Right kidney (tissue), 1 donor: ENCODE measurements at regions not wholly inside any gene's neighbourhood (a gene's known extent, or its start where the extent isn't known, plus 50 kb on each side); places are given as distances from the start of the nearest gene placed in this dataset.
"Not testable (repeated sequence)": the region's sequence is repeated elsewhere in the genome, so short reads cannot be mapped to it uniquely, and the experiment has no call there.

Experiments
- DNase-seq: peaks from one replicate; pipeline ENCODE4 v3.0.0-alpha.2; 2016

GRCh38 chr4:145295547-145295946, 115.2 kb upstream of the OTUD4 start:
- no peak for DNase-seq

GRCh38 chr4:145295122-145295521, 114.7 kb upstream of the OTUD4 start:
- no peak for DNase-seq

- DNase-seq: no peak
These were observed 113.3 kb upstream of the OTUD4 start for GRCh38 chr4:145293658-145294057.

- no peak for DNase-seq
These were observed 110.6 kb upstream of the OTUD4 start for GRCh38 chr4:145290955-145291354.

- no peak for DNase-seq
These were observed 109.2 kb upstream of the OTUD4 start for GRCh38 chr4:145289403-145290076.

GRCh38 chr4:145287351-145287750, 107.0 kb upstream of the OTUD4 start:
- DNase-seq: no peak

- DNase-seq: no peak
These were observed 105.5 kb upstream of the OTUD4 start for GRCh38 chr4:145285928-145286327.

- no peak for DNase-seq
These were observed 103.5 kb upstream of the OTUD4 start for GRCh38 chr4:145283909-145284308.

GRCh38 chr4:145281951-145282350, 101.6 kb upstream of the OTUD4 start:
- DNase-seq: no peak

- DNase-seq: no peak
These were observed 100.8 kb upstream of the OTUD4 start for GRCh38 chr4:145281224-145281623.

GRCh38 chr4:145280541-145280940, 100.2 kb upstream of the OTUD4 start:
- no peak for DNase-seq

GRCh38 chr4:145279122-145279960, 99.0 kb upstream of the OTUD4 start:
- DNase-seq: no peak

- no peak for DNase-seq
These were observed 98.1 kb upstream of the OTUD4 start for GRCh38 chr4:145278341-145279121.

- DNase-seq: no peak
These were observed 96.6 kb upstream of the OTUD4 start for GRCh38 chr4:145277011-145277410.

- no peak for DNase-seq
These were observed 95.7 kb upstream of the OTUD4 start for GRCh38 chr4:145276050-145276449.

- no peak for DNase-seq
These were observed 90.8 kb upstream of the OTUD4 start for GRCh38 chr4:145271194-145271593.

- DNase-seq: no peak
These were observed 86.5 kb upstream of the OTUD4 start for GRCh38 chr4:145266881-145267280.

GRCh38 chr4:145260091-145260490, 79.7 kb upstream of the OTUD4 start:
- DNase-seq: no peak

- not testable (repeated sequence) for DNase-seq
These were observed 74.9 kb upstream of the OTUD4 start for GRCh38 chr4:145255311-145255710.

GRCh38 chr4:145252190-145252589, 71.8 kb upstream of the OTUD4 start:
- no peak for DNase-seq

- DNase-seq: no peak
These were observed 71.0 kb upstream of the OTUD4 start for GRCh38 chr4:145251391-145251790.

GRCh38 chr4:145248971-145249370, 68.6 kb upstream of the OTUD4 start:
- no peak for DNase-seq

- no peak for DNase-seq
These were observed 68.1 kb upstream of the OTUD4 start for GRCh38 chr4:145248502-145248901.
